GM18520 (cell line): ENCODE measurements at regions not wholly inside any gene's neighbourhood (a gene's known extent, or its start where the extent isn't known, plus 50 kb on each side); places are given as distances from the start of the nearest gene placed in this dataset.

Experiments
- ATAC-seq: cut with Tn5 transposase; IDR thresholded peaks from one replicate; pipeline ENCODE4 v1.9.1; 2021; ENCODE audit not compliant: unreplicated experiment

DNA sequence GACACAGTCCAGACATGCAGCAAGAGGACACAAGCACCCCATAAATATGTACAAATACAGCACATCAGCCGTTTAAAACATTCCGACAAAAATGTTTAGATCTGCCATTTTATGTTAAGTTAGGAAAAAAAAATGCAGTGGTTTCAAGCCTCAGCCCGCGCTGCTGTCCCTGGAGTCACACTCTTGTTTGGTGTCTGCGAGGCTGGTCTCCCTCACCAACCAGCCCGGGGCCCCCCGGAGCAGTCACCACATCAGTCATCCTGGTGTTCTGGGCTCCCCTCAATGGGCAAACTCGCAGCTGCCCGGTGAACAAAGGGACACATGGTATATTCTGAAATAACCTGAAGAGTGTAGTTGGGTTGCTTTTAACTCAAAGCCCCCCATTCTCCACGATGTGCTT, 1022.2 kb downstream of the BRD1 start:
- no peak for ATAC-seq

DNA sequence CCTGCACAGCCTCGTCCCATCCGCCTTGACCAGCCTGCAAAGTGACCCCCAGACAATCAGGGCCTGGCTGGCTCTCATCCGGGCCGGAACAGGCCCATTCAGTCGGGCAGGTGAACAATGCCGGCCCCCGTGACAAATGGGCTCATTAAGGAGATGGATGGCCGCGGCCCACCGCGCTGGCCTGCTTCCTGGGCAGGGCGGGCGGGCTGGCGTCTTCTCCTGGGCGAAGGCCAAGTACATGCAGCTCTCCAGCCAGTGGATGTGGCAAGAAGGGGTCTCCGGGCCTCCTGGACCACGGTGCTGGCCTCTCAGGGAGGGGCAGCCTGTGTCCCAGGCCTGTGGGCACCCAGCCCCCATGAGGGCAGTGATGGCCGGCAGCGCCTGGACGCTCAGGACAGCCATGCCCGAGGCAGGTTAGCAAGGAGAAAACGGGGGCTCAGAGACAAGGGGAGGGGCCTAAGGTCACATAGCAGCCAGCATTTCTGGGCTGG, 1022.8 kb downstream of the BRD1 start:
- no peak for ATAC-seq

DNA sequence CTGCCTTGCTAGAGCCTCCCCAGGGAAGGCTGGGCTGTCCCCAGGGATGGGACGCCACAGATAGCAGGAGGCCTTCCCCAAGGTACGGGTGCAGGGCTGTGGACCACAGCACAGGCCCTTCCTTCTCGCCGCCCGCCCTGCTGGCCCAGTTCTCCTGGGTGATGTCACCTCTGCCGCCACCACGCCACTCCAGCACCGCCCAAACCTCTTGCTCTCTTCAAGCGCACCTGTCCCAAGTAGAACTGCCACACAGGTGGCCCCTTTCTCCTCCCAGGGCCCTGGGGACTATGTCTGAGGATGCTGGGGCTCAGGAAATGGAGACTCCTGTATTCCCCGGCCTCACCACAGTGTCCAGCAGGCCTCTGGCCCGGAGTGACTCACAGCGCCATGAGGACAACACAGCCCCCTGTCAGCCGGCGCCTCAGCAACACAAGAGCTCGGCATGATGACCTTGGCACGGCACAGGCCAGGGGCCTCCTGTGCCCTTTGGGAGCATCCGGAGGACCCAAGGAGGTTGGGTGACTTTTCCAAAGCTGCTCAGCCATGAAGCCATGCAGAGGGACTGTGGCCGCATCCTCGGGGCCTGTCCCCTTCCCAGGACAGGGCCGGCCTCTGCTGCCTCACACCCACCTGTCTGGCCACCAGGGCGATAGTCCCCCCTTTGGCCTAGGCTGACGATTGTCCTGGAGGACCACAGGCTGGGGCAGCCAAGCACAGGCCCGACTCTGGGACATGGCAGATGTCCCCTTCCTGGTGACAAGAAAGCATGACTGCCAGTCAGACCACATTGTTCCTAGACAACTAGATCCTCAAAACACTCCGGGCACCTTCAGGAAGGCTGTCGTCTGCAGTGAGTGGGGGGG, 1023.5 kb downstream of the BRD1 start:
- ATAC-seq, result no peak

DNA sequence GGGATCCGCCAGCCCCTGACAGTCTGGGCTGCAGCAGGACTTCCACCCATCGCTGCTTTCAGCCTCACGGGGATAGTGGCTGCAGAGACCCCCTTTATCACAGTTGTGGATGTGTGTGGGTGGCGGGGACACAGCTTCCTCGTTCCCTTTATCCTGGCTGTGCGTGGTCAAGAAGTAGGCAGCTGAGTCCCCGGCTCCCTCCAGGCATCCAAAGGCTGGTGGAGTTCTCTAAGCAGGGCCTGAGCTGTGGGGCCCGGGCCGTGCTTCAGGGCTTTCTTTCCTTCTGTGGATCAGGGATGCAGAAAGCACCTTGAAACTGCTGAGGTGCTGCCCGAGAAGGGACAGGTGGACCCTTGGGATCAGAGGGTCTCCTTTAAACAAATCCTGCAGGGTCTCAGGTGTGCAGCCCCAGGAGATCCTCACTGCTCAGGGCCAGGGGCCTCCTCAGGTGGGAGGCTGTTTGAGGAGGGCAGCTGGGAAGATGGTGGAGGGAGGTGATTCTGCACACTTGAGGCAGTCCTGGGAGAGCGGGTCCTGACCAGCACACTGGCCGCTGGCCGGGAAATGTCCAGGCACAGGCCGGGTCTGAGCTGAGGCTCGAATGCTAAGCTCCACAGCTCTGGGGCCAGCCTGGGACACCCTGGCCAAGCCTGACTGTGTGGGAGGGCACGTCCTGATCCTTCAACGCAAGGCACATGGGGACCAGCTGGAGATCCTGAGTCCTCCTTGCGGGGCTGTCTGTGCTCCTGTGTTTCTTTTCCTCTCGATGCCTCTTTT, 1024.3 kb downstream of the BRD1 start:
- ATAC-seq, result no peak

DNA sequence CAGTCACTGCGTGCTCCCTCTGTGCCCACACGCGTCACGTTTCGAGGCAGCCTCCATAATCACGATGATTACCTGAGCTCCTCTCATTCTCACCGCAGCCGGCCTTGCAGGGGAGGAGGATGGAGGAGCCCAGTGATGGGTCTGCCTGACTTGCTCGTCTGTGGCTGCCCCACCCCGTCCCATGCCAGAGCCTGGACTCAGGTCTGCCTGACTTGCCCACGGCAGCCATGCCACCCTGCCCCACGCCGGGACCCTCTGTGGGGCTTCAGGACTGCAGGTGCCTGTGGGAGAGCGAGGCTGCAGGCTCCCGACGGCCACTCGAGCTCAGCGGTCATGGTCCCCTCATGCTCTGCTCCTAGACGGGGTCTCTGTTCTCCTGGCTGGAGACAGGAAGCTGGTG, 1025.1 kb downstream of the BRD1 start:
- no peak for ATAC-seq

DNA sequence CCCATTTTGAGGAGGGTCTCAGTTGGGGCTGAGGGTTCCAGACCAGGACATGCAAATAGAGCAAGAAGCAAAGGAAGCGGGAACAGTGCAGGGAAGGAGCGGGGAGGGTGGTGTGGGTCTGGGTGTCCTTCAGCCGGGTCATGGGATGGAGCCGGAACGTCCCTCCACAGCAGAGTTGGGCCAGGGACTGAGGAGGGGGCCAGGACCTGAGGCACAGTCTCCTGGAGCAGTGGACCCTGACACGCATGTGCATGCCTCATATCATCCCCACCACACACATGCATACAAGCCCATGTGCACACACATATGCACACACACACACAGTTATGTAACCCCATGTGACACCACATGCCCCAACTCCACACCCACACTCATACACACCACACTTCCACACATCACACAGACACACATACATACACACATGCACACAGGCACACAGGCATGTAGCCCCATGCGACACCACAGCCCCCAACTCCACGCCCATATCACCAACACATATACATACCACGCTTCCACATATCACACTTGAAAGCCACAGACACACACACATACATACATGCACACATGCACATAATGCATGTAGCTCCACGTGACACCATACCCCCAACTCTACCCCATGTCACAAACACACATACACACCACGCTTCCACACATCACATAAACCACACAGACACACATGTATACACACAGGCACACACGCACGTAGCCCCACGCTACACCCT, 1026.6 kb downstream of the BRD1 start:
- no peak for ATAC-seq

DNA sequence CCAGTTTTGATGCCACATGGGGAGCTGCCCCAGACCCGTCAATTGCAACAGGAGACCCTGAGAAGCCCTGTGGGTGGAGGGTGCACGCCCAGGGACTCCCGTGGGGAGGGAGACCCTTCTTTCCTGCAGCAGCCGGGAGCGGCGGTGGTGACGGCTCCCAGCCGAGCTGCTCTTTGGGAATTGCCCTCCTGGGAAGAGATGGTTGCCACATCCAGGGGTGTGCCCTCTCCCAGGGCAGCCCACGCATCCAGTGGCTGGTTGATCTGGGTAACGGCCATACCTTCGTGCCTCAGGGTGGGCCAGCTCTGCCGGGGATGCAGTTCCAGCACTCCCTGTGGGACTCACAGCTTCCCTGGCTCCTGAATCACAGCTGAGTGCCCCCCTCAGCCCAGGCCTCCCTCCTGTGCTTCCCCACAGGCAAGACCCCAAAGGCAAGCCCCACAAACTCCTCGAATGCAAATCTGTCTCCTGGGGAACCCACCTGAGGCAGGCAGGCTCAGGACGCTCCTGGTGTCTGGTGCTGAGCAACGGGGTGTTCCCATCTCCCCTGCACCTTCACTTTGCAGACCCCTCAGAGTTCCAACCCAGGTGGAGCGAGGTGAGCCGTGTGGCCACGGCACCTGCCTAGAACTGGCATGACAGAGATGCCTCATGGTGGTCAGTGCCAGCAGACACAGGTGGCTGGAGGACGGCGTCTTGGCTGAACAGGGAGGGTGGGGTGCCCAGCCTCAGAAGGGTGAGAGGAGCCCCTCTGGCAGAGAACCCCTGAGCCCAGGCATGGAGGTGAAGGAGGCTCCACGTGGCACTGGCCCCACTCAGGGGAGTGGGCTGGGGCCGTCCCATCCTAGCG, 1027.4 kb downstream of the BRD1 start:
- ATAC-seq, result no peak

DNA sequence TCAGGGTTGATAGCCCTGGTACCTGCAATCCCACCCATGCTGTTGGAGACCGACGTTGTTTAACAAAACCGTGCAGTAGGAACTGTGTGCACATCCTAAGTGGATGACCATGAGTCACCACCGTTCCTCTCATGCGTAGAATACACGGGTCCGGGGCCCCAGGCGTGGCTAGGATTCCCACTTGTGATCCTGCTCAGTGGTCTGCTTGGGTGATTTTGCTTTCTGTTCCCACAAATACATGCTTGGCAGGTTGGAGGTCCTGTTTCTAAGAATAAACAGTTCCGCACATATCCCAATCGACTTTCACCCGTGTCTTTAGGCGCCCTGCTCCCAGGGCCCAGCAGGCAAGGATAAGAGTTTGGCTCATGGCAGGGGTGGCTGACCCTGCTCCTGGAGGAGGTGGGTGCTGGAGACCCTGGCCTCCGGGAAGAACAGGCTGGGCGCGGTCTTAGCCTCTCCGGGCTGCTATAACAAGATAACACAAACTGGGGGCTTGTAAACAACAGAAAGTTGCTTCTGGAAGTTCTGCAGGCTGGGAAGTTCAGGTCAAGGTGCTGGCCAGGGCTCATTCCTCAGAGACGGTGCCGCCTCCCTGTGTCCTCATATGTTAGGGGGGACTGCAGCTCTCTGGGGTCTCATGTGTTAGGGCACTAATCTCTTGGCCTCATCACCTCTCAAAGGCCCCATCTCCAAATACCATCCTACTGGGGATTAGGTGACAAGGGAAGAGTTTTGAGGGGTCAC, 1028.3 kb downstream of the BRD1 start:
- ATAC-seq, result no peak

DNA sequence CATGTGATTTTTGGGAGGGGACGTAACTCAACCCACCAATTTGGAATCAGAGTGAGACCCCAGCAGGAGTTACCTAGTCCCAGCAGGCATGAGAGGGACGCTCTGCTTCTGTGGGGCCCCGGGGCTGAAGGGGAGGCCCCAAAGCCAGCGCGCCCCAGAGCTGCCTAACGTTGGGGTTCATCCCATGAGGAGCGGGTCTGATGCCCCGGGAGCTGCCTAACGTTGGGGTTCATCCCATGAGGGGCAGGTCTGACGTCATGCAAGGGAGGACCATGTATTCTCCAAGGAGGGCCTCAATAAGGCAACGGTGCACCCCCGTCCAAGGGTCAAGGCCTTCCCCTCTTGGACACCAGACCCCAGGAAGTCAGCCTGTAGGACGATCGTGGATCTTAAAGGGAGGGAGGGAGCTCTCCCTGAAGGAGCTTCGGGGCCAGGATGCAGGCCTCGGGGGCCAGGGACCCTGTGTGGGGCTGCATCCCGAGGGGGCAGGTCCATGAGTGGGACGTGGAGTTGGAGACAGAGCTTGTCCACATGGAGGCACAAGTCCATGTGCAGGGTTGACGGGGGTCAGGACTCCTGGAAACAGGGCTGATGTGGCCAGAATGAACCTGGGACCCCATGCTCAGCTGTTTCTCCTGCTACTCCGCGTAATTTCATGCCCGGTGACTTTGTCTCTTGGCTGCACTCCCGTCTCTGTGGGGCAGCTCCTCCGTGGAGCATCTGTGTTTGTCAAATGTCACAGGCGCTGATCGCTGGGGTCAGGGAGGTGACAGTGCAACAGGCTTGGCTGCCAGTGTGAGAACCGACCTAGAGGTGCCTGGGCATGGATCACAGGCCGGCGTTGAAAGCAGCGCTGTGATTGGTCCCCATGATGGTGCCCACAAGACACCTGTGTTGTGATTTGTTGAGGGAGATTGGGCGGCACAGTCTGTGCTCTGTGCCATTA, 1029.1 kb downstream of the BRD1 start:
- ATAC-seq, result no peak

DNA sequence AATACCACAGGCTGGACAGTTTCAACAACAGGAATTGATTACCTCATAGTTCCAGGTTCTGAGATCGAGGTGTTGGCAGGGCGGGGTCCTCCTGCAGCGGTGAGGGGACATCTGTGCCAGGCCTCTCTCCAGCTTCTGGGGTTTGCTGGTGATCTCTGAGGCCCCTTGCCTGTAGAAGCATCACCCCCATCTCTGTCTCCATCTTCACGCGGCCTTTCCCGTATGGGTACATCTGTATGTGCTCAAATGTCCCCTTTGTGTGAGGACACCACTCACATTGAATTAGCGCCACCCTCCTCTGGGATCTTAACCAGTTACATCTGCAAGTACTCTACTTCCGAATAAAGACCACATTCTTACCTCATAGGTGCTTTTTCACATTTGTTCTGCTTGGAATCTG, 1029.9 kb downstream of the BRD1 start:
- ATAC-seq, result no peak

DNA sequence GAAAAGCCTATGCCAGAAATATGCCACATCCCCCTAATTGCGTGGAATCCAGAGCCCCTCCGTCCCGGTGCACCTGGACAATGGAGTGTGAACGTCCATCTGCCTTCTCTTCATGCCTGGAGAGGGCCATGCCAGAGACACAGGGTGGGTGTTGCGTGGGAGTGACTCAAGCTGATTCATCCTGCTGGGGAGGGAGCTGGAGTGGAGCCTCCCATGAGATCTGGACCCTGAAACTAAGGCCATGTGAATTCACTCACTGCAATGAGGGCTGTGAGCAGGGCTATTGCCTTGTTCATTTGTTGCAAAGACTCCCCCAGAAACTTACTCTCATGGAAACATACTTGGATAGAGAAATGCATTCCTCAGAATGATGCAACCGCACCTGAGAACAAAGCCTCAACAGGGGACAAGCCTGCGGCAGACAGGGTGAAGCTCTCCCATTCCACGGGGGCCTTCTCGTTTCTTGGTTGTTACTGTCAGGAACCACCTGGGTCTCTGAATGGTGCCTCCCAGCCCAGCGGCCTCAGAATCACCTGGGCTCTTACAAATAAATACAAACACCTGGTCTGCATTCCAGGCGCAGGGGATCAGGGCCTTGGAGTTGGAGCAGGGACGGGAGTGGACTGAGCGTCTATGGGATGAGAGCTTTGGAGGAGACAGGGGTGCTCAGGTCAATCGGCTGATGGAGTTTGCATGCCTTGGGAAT, 1031.2 kb downstream of the BRD1 start:
- ATAC-seq, result no peak

DNA sequence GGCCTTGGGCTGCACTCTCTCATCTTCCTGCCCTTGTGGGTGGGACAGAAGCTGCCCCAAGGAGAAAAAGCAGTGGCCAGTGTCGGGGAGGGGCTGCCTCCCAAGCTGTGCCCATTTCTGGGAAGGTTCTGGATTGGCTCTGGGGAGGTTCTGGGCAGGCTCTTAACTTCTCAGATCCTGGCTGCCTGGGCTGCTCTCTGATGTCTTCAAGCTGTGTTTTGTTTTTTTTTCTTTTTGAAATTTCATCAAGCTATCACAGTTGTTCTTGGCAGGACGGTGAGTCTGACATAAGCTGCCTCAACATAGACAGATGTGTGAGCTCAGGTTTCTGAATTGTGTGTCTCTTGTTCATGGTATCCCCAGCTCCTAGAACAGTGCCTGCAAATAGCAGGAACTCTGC, 1032.0 kb downstream of the BRD1 start:
- ATAC-seq, result no peak

DNA sequence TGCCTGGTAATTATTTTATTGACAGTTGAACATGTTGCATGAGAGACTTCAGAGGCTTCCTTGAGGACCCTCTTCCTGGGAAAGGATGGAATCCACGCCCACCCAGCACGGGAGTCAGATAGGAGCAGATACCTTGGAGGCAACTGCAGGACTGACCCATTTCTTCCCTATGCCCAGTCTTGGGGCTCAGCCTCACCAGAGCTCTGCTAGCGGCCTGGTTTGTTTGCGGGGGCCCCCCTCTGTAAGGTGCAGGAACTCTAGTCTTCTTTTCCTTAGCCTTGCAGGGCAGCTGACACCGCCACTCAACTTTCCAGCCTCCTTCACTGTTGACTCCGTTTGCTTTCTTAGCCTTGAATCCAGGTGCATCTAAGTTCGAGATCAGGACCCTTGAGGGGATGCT, 1032.8 kb downstream of the BRD1 start:
- no peak for ATAC-seq

DNA sequence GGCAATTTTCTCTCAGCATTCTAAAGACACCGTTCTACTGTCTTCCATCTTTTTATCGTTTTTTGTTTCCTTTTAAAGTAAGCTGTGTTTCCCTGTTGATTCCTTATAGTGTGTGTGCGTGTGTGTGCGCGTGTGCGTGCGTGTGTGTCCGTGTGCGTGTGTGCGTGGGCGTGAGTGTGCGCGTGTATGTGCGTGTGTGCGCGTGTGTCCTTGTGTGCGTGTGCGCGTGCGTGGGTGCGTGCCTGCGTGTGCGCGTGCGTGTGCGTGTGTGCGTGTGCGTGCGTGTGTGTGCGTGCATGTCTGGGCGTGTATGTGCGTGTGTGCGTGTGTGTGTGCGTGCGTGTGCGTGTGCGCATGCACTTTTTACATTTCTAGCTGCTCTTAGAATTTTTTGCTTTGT, 1033.7 kb downstream of the BRD1 start:
- ATAC-seq, result no peak

DNA sequence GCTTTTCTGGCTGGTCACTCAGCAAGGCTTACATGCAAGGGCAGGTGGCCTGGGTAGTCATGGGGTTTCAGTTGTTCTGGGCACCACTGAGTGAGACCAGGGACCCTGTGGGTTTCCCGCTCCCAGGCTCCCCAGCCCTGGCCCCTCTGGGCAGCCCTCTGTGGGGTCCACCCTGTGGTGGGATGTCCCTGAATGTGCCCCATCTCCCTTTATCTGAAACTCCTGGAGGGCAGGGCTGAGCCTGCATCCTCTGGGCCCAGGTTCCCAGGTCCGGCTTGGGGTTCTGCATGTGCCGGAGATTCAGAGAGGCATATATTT, 1041.0 kb downstream of the BRD1 start:
- no peak for ATAC-seq

DNA sequence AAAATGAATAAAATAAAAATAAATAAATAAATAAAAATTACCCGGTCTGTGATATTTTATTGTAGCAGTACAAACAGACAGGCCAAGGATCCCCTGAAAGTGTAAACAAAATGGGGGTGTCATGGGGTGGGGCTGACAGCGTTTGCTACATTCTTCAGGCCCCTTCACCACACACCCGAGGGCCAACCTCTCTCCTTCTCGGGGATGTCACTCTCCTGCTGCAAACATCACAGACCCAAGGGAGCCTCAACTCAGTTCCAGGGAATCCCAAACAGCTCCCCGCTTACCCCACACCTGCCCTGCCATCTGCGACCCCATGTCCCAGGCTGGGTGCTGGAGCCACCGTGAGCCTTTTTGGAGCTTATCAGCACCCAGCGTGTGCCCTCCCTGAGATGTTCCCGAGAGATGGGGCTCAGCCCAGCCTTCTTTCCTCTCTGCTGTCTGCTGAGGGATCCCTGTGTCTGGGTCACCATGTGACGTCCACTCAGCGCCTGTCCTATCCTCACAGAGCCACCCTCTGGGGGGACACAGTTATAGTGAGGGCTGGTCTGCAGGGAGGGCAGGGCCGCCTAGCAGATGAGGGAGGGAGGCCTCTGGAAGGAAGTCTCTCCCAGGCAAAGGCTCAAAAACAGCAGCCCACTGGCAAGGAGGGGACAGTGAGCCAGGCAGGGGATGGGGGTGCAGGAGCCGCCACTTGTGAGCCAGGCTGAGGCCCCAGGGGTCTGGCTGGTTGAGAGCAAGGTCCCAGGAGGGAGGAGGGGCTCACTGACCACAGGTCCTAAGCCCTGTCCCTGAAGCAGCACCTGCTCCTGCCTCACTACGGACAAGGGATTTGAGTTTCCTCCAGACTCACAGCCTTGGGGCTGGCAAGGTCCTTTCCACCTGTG, 1041.6 kb downstream of the BRD1 start:
- no peak for ATAC-seq

DNA sequence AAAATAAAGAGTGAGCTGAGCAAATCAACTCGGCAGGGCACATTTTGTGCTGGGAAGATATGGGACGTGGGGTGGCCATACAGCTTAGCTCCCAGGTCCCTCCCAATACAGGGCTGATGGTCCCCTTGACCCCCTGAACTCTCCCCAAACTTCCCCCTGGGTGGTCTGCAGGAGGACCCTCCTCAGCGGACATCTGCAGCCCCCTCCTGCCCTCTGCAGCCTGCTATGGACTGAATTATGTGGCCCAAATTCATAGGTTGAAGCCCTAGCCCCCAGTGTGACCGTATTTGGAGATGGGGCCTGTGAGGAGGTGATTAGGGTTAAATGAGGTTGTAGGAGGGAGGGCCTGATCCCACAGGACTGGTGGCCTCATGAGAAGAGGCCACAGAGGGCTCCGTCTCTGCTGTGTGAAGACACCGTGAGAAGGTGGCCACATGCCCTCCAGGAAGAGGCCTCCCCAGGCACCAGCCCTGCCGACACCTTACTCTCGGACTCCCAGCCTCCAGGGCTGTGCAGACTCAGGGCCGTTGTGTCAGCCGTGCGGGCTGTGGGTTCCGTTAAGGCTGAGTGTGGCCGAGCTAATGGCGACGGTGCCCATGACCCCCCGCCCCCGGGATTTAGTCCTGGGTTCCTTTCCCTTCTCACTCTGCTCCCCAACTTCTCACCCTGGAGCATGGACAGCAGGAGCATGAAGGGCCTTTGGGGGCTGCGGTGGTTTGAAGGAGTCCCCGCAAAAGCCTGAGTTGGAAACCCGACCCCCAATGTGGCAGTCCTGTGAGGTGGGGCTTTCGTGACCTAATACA, 1042.8 kb downstream of the BRD1 start:
- ATAC-seq, result no peak
